ENCODE measurements at regions not wholly inside any gene's neighbourhood (a gene's known extent, or its start where the extent isn't known, plus 50 kb on each side); places are given as distances from the start of the nearest gene placed in this dataset.
A peak's percentile ranks its signal among the peaks of the same experiment; 100 is the strongest.

- no peak overlapping the region for H3K27ac ChIP-seq
- H3K4me1 ChIP-seq = no peaks in the 10 kb centered on the region
- no peaks in the 10 kb centered on the region for H3K27me3 ChIP-seq
- no peaks in the 10 kb centered on the region for H3K9me3 ChIP-seq
- DNase-seq = no peak
- intact Hi-C loops (cut with DNase I) = no loop called here
- peak; percentile 44 for ATAC-seq
- no peaks in the 10 kb centered on the region for H3K36me3 ChIP-seq
- no peak overlapping the region for H3K4me3 ChIP-seq
- TF ChIP-seq CTCF (IDR thresholded peaks at IDR 0.05) = no peak
These were observed 140.4 kb downstream of the RGS9 start for GRCh38 chr17:65277576-65277975.
